PFSK-1 (cell line): ENCODE measurements at regions not wholly inside any gene's neighbourhood (a gene's known extent, or its start where the extent isn't known, plus 50 kb on each side); places are given as distances from the start of the nearest gene placed in this dataset.

ENCODE experiments used
- FOXP2 ChIP-seq: optimal IDR thresholded peaks from 2 replicates; pipeline ENCODE3; 2011; ENCODE audit warnings: borderline replicate concordance, control low read depth, inconsistent platforms; ENCODE audit not compliant: insufficient read depth; ENCODE audit errors: extremely low read length, extremely low read depth
- POLR2AphosphoS5 ChIP-seq: IDR thresholded peaks from 2 replicates; pipeline ENCODE4 v1.6.1; 2012; ENCODE audit warnings: low read depth, mild to moderate bottlenecking, control low read depth, low read length, moderate library complexity
- REST ChIP-seq, 2 experiments: IDR thresholded peaks; 2 replicates each; pipeline versions ENCODE4 v1.6.1 to v1.8.0; 2011 to 2012; ENCODE audit warnings: low read depth in 2 of 2, low read length in 2 of 2, control low read depth in 1 of 2, inconsistent platforms in 1 of 2, mild to moderate bottlenecking in 1 of 2, moderate library complexity in 1 of 2; ENCODE audit not compliant: insufficient read depth in 1 of 2
- SIN3A ChIP-seq: IDR thresholded peaks from 2 replicates; pipeline ENCODE4 v1.6.1; 2012; ENCODE audit warnings: mild to moderate bottlenecking, low read length, moderate library complexity, borderline replicate concordance; ENCODE audit not compliant: insufficient read depth
- TAF1 ChIP-seq: IDR thresholded peaks from 2 replicates; pipeline ENCODE4 v1.6.1; 2012; ENCODE audit warnings: low read length, control low read depth, borderline replicate concordance; ENCODE audit not compliant: insufficient read depth

DNA sequence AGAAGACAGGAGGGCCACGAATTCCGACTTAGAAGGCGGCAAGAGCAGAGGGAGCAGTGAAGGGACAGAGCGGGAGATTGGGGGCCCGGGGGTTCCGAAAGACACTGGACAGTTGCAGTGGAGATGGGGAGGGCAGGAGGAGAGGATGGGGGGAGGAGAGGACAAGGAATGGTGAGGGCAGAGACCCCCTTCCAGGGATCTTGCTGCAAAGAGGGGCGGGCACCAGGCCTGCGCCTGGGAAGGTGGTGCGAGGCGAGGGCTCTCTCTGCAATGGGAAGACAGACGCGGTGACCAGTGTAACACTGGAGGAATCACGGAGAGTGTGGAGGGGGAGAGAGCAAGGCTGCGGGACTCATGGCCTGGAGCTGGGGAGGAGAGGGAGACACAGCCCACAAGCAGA is 185.2 kb downstream of the RBFOX3 start:
- no peak for TF ChIP-seq POLR2AphosphoS5
- TF ChIP-seq FOXP2: no peak
- TF ChIP-seq SIN3A: no peak
- no peak for TF ChIP-seq REST (IDR thresholded peaks at IDR 0.05; ENCODE audit: insufficient read depth in 1 of 2, low read depth in 2 of 2, low read length in 2 of 2)
- no peak for TF ChIP-seq TAF1

- TF ChIP-seq FOXP2 (no peak), SIN3A (no peak), POLR2AphosphoS5 (no peak), REST (IDR thresholded peaks at IDR 0.05; ENCODE audit: insufficient read depth in 1 of 2, low read depth in 2 of 2, low read length in 2 of 2) (no peak), TAF1 (no peak)
Measured at GRCh38 chr17:79424471-79425185, 186.2 kb downstream of the RBFOX3 start.

- TF ChIP-seq REST (IDR thresholded peaks at IDR 0.05; ENCODE audit: insufficient read depth in 1 of 2, low read depth in 2 of 2, low read length in 2 of 2) (no peak), SIN3A (no peak), TAF1 (no peak), POLR2AphosphoS5 (no peak), FOXP2 (no peak)
Measured at GRCh38 chr17:79423811-79424465, 186.9 kb downstream of the RBFOX3 start.

GRCh38 chr17:79422236-79422635 is 188.6 kb downstream of the RBFOX3 start:
- TF ChIP-seq POLR2AphosphoS5 (no peak), FOXP2 (no peak), SIN3A (no peak), REST (IDR thresholded peaks at IDR 0.05; ENCODE audit: insufficient read depth in 1 of 2, low read depth in 2 of 2, low read length in 2 of 2) (no peak), TAF1 (no peak)
